Panc1 (cell line): ENCODE measurements at regions not wholly inside any gene's neighbourhood (a gene's known extent, or its start where the extent isn't known, plus 50 kb on each side); places are given as distances from the start of the nearest gene placed in this dataset.

Source experiments
- ATAC-seq: fragments of 200-7000 bp; cut with Tn5 transposase; 2 replicates; pipeline ENCODE4 v1.9.1; 2020; ENCODE audit warnings: mild to moderate bottlenecking, moderate library complexity
- BruUV-seq: library from RNA; stranded (reverse); fragments of 400-500 nt; replicated peaks from 2 replicates; lab custom pipeline; 2021; lab: Mats Ljungman, UMichigan
- CTCF ChIA-PET: fragments of 300-600 bp; sonication (Branson Sonifier 250); formaldehyde crosslinking; loops from one replicate; lab custom pipeline; 2022; ENCODE audit warnings: antibody characterized with exemption; lab: Charles Lee
- POLR2A ChIA-PET: fragments of 300-600 bp; sonication (Branson Sonifier 250); formaldehyde crosslinking; loops from one replicate; lab custom pipeline; 2022; ENCODE audit warnings: antibody characterized with exemption; lab: Charles Lee
- DNase-seq: peaks from one replicate; pipeline ENCODE4 v3.0.0-alpha.2; 2010; ENCODE audit warnings: low read depth, low spot score
- H3K27ac ChIP-seq: 2 replicates; pipeline ENCODE4 v1.5.1; 2011; ENCODE audit warnings: mild to moderate bottlenecking, low read length, inconsistent platforms
- H3K27me3 ChIP-seq: fragments of 200-500 bp; sonication (Bioruptor generic); 2 replicates; pipeline ENCODE4 v1.6.0; 2014; ENCODE audit warnings: low read length, inconsistent platforms; ENCODE audit not compliant: control insufficient read depth, insufficient read depth
- H3K36me3 ChIP-seq: fragments of 200-500 bp; sonication (Bioruptor generic); 2 replicates; pipeline ENCODE4 v1.5.1; 2014; ENCODE audit warnings: inconsistent platforms, mild to moderate bottlenecking, low read length, moderate library complexity; ENCODE audit not compliant: control insufficient read depth, insufficient read depth
- H3K4me1 ChIP-seq: 2 replicates; pipeline ENCODE4 v1.5.1; 2011; ENCODE audit warnings: inconsistent platforms, mild to moderate bottlenecking, low read length, moderate library complexity; ENCODE audit not compliant: control insufficient read depth, insufficient read depth
- H3K4me3 ChIP-seq, 2 experiments: 2 replicates each; pipeline ENCODE4 v1.5.1; 2011 to 2012; ENCODE audit warnings: low read depth in 2 of 2, low read length in 2 of 2, mild to moderate bottlenecking in 2 of 2, inconsistent platforms in 1 of 2, moderate library complexity in 1 of 2
- H3K9me3 ChIP-seq: fragments of 200-500 bp; sonication (Bioruptor generic); 2 replicates; pipeline ENCODE4 v1.5.1; 2014; ENCODE audit warnings: low read depth, mild to moderate bottlenecking, inconsistent platforms, low read length, moderate library complexity; ENCODE audit not compliant: control insufficient read depth, insufficient read depth
- POLR2AphosphoS5 ChIP-seq: IDR thresholded peaks from 2 replicates; pipeline ENCODE4 v1.6.1; 2012; ENCODE audit warnings: mild to moderate bottlenecking, low read depth, low read length, moderate library complexity
- SIN3A ChIP-seq: IDR thresholded peaks from 2 replicates; pipeline ENCODE4 v1.6.1; 2012; ENCODE audit warnings: low read depth, mild to moderate bottlenecking, low read length, moderate library complexity, borderline replicate concordance; ENCODE audit not compliant: insufficient read depth
- TCF7L2 ChIP-seq: IDR thresholded peaks from 2 replicates; pipeline ENCODE4 v1.6.1; 2011; ENCODE audit warnings: mild to moderate bottlenecking, low read depth, low read length, inconsistent platforms
- in situ Hi-C: cut with HindIII; loops from 2 replicates; pipeline ENCODE4 v1.10.0; 2016; ENCODE audit warnings: low sequenced_read_pairs, low pct_unique_long_range_greater_than_20kb
- intact Hi-C: fragments of 100-400 bp; cut with micrococcal nuclease; formaldehyde crosslinking; loops from one replicate; pipeline ENCODE4 v1.10.0; 2022; ENCODE audit not compliant: unreplicated experiment
- TF ChIP-seq, protein P1 (sequence below): fragments of 450-650 bp; IDR thresholded peaks from 2 replicates; pipeline ENCODE4 v1.5.1; 2017; ENCODE audit warnings: mild to moderate bottlenecking
- TF ChIP-seq, protein P2 (sequence below), 2 experiments: IDR thresholded peaks; 2 replicates each; pipeline ENCODE4 v1.6.1; 2011 to 2012; ENCODE audit warnings: low read depth in 2 of 2, control low read depth in 1 of 2, low read length in 1 of 2, mild to moderate bottlenecking in 1 of 2, moderate library complexity in 1 of 2; ENCODE audit not compliant: insufficient read depth in 1 of 2

DNA sequence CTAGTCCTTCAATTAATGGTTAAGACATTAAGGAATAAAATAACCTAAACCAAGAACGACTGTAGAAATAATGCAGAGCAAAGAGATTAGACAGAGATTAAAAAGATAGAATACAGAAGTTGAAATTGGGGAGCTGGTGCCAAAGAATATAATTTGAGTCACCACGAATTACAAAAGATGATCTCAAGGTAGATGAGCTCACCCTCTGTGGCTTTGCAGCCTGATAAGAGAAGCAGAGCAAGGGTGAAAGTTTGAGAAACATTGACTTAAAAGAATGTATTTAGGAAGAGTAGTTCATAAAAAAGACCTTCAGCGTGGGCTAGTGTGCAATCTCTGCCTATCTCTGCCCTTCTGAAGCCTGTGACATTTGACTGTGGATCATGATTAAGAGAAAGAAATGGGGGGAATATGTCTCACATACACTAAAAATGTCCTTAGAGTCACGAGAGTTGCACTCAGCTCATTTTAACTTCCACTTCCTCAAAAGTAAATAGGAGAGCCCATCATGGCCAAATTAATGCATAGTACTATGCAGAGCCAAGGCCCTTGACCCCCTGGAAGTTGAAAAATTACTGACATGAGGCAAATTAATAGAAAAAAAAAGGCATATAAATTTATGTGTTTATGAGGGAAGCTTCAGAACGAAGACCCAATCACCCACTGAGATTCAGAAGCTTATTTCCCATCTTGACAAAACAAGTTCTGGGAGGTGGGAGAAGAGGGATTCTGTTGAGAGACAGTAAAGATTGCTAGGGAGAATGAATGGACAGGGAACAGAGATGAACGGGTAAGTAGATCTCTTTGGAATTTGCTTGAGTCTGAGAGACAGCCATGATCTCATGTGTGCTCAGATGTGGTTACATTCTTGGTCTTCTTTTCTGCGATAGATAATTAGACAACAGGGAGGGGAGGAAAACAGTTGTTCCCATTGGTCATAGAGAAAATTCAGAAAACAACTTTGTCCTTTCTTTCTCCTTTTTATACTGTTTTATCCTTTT, 395.4 kb upstream of the LRRC7 start:
- ATAC-seq = no peak
- intact Hi-C loops = no loop called here
- DNase-seq = no peak
- no peak overlapping the region for H3K4me3 ChIP-seq
- BruUV-seq = no TSS peak
- in situ Hi-C loops = no loop called here
- H3K27ac ChIP-seq = no peak overlapping the region
- CTCF ChIA-PET = no interaction called here
- POLR2A ChIA-PET = no interaction called here
- no peaks in the 10 kb centered on the region for H3K4me1 ChIP-seq
- no peaks in the 10 kb centered on the region for H3K27me3 ChIP-seq
- no peaks in the 10 kb centered on the region for H3K9me3 ChIP-seq
- H3K36me3 ChIP-seq = no peaks in the 10 kb centered on the region
- TF ChIP-seq TCF7L2 (no peak), SIN3A (no peak), POLR2AphosphoS5 (no peak)
- TF ChIP-seq, protein P1, sequence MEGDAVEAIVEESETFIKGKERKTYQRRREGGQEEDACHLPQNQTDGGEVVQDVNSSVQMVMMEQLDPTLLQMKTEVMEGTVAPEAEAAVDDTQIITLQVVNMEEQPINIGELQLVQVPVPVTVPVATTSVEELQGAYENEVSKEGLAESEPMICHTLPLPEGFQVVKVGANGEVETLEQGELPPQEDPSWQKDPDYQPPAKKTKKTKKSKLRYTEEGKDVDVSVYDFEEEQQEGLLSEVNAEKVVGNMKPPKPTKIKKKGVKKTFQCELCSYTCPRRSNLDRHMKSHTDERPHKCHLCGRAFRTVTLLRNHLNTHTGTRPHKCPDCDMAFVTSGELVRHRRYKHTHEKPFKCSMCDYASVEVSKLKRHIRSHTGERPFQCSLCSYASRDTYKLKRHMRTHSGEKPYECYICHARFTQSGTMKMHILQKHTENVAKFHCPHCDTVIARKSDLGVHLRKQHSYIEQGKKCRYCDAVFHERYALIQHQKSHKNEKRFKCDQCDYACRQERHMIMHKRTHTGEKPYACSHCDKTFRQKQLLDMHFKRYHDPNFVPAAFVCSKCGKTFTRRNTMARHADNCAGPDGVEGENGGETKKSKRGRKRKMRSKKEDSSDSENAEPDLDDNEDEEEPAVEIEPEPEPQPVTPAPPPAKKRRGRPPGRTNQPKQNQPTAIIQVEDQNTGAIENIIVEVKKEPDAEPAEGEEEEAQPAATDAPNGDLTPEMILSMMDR = no peak
- TF ChIP-seq, protein P2, sequence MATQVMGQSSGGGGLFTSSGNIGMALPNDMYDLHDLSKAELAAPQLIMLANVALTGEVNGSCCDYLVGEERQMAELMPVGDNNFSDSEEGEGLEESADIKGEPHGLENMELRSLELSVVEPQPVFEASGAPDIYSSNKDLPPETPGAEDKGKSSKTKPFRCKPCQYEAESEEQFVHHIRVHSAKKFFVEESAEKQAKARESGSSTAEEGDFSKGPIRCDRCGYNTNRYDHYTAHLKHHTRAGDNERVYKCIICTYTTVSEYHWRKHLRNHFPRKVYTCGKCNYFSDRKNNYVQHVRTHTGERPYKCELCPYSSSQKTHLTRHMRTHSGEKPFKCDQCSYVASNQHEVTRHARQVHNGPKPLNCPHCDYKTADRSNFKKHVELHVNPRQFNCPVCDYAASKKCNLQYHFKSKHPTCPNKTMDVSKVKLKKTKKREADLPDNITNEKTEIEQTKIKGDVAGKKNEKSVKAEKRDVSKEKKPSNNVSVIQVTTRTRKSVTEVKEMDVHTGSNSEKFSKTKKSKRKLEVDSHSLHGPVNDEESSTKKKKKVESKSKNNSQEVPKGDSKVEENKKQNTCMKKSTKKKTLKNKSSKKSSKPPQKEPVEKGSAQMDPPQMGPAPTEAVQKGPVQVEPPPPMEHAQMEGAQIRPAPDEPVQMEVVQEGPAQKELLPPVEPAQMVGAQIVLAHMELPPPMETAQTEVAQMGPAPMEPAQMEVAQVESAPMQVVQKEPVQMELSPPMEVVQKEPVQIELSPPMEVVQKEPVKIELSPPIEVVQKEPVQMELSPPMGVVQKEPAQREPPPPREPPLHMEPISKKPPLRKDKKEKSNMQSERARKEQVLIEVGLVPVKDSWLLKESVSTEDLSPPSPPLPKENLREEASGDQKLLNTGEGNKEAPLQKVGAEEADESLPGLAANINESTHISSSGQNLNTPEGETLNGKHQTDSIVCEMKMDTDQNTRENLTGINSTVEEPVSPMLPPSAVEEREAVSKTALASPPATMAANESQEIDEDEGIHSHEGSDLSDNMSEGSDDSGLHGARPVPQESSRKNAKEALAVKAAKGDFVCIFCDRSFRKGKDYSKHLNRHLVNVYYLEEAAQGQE (IDR thresholded peaks at IDR 0.05; ENCODE audit: insufficient read depth in 1 of 2, low read depth in 2 of 2, low read length in 1 of 2) = no peak

- CTCF ChIA-PET = no interaction called here
- Histone ChIP-seq H3K36me3 (no peaks in the 10 kb centered on the region), H3K27ac (no peak overlapping the region), H3K4me3 (no peak overlapping the region), H3K9me3 (no peaks in the 10 kb centered on the region), H3K4me1 (no peaks in the 10 kb centered on the region), H3K27me3 (no peaks in the 10 kb centered on the region)
- in situ Hi-C loops = no loop called here
- no TSS peak for BruUV-seq
- DNase-seq (no peak), ATAC-seq (no peak)
- intact Hi-C loops = no loop called here
- POLR2A ChIA-PET = no interaction called here
- TF ChIP-seq TCF7L2 (no peak), SIN3A (no peak), POLR2AphosphoS5 (no peak)
- TF ChIP-seq, protein P1 = no peak
- TF ChIP-seq, protein P2 (IDR thresholded peaks at IDR 0.05; ENCODE audit: insufficient read depth in 1 of 2, low read depth in 2 of 2, low read length in 1 of 2) = no peak
Observed at GRCh38 chr1:69175053-69175452, 392.7 kb upstream of the LRRC7 start.
